ENCODE measurements at regions not wholly inside any gene's neighbourhood (a gene's known extent, or its start where the extent isn't known, plus 50 kb on each side); places are given as distances from the start of the nearest gene placed in this dataset.

- TF ChIP-seq CTCF (conservative IDR thresholded peaks at IDR 0.05 in 1 of 2, IDR thresholded peaks at IDR 0.05 in 1 of 2; ENCODE audit: extremely low read depth in 1 of 2, insufficient read depth in 1 of 2, low read depth in 1 of 2, low read length in 2 of 2) (no peak), EZH2 (IDR thresholded peaks at IDR 0.05; ENCODE audit: borderline replicate concordance, low read length) (no peak)
These were observed 358.7 kb upstream of the CTSO start for GRCh38 chr4:156312261-156312847.

Data from mammary epithelial cell (primary cell).